Keratinocyte (primary cell): ENCODE measurements at regions not wholly inside any gene's neighbourhood (a gene's known extent, or its start where the extent isn't known, plus 50 kb on each side); places are given as distances from the start of the nearest gene placed in this dataset.

Experiments used
- DNase-seq: peaks from one replicate; pipeline ENCODE4 v3.0.0-alpha.2; 2011; ENCODE audit warnings: low read depth, missing footprints, low spot score
- FAIRE-seq: peaks from 2 replicates; lab custom pipeline; 2011; peaks lifted over from hg19 to GRCh38; lab: Jason Lieb, UNC
- H2AFZ ChIP-seq: 2 replicates; pipeline ENCODE4 v1.6.0; 2012; ENCODE audit warnings: low read length, control low read depth, inconsistent platforms; ENCODE audit not compliant: control insufficient read depth
- H3K27ac ChIP-seq: 2 replicates; pipeline ENCODE4 v1.5.1; 2011; ENCODE audit warnings: low read length; ENCODE audit not compliant: control insufficient read depth, insufficient read depth
- H3K27me3 ChIP-seq: 3 replicates; pipeline ENCODE4 v1.6.0; 2011; ENCODE audit warnings: low read length; ENCODE audit not compliant: control insufficient read depth, insufficient read depth; ENCODE audit errors: extremely low read depth
- H3K36me3 ChIP-seq, 2 experiments: 2 replicates in 1 of 2; 3 replicates in 1 of 2; pipeline ENCODE4 v1.5.1; 2011; ENCODE audit warnings: low read length in 2 of 2, mild to moderate bottlenecking in 1 of 2; ENCODE audit not compliant: control insufficient read depth in 2 of 2, insufficient read depth in 2 of 2; ENCODE audit errors: extremely low read depth in 1 of 2
- H3K4me1 ChIP-seq: 3 replicates; pipeline ENCODE4 v1.5.1; 2011; ENCODE audit warnings: low read length; ENCODE audit not compliant: control insufficient read depth, insufficient read depth; ENCODE audit errors: extremely low read depth
- H3K4me2 ChIP-seq: 3 replicates; pipeline ENCODE4 v1.6.0; 2011; ENCODE audit warnings: low read depth, low read length; ENCODE audit not compliant: control insufficient read depth, insufficient read depth; ENCODE audit errors: extremely low read depth
- H3K4me3 ChIP-seq, 3 experiments: fragments of 200-600 bp in 1 of 3; sonication (generic) in 1 of 3; 2 replicates in 2 of 3; 3 replicates in 1 of 3; pipeline ENCODE4 v1.5.1; 2011 to 2016; ENCODE audit warnings: low read length in 3 of 3, mild to moderate bottlenecking in 3 of 3, control low read depth in 2 of 3, inconsistent platforms in 1 of 3, low read depth in 1 of 3, mixed read lengths in 1 of 3, mixed run types in 1 of 3, moderate library complexity in 1 of 3; ENCODE audit not compliant: control insufficient read depth in 2 of 3, insufficient read depth in 2 of 3; ENCODE audit errors: extremely low read depth in 1 of 3
- H3K79me2 ChIP-seq: 2 replicates; pipeline ENCODE4 v1.6.0; 2012; ENCODE audit warnings: low read length; ENCODE audit not compliant: control insufficient read depth, insufficient read depth
- H3K9ac ChIP-seq: 3 replicates; pipeline ENCODE4 v1.6.0; 2011; ENCODE audit warnings: low read length; ENCODE audit not compliant: control insufficient read depth, insufficient read depth; ENCODE audit errors: extremely low read depth
- H3K9me1 ChIP-seq: 3 replicates; pipeline ENCODE4 v1.6.0; 2011; ENCODE audit warnings: low read length; ENCODE audit not compliant: control insufficient read depth, insufficient read depth; ENCODE audit errors: extremely low read depth
- H3K9me3 ChIP-seq: 2 replicates; pipeline ENCODE4 v1.5.1; 2012; ENCODE audit warnings: low read depth, low read length; ENCODE audit not compliant: control insufficient read depth
- H4K20me1 ChIP-seq: 3 replicates; pipeline ENCODE4 v1.6.0; 2011; ENCODE audit warnings: low read length; ENCODE audit not compliant: control insufficient read depth, insufficient read depth; ENCODE audit errors: extremely low read depth
- EZH2 ChIP-seq: IDR thresholded peaks from one replicate; pipeline ENCODE4 v1.6.1; 2012; ENCODE audit warnings: inconsistent platforms, mild to moderate bottlenecking, low read length, moderate library complexity
- dilution Hi-C: fragments of 300-500 bp; cut with MboI; formaldehyde crosslinking; loops from one replicate; pipeline ENCODE4 v1.7.0; 2020; ENCODE audit warnings: low sequenced_read_pairs; ENCODE audit not compliant: extremely low pct_ligation_motif_present
- TF ChIP-seq, protein P1 (sequence below), 3 experiments: IDR thresholded peaks in 1 of 3; conservative IDR thresholded peaks in 1 of 3; optimal IDR thresholded peaks in 1 of 3; 2 replicates in 2 of 3; 3 replicates in 1 of 3; pipeline versions ENCODE3 to v1.5.1; 2011; ENCODE audit warnings: low read length in 3 of 3, mild to moderate bottlenecking in 3 of 3, moderate library complexity in 2 of 3, control low read depth in 1 of 3, inconsistent platforms in 1 of 3; ENCODE audit not compliant: insufficient read depth in 2 of 3; ENCODE audit errors: extremely low read depth in 1 of 3

DNA sequence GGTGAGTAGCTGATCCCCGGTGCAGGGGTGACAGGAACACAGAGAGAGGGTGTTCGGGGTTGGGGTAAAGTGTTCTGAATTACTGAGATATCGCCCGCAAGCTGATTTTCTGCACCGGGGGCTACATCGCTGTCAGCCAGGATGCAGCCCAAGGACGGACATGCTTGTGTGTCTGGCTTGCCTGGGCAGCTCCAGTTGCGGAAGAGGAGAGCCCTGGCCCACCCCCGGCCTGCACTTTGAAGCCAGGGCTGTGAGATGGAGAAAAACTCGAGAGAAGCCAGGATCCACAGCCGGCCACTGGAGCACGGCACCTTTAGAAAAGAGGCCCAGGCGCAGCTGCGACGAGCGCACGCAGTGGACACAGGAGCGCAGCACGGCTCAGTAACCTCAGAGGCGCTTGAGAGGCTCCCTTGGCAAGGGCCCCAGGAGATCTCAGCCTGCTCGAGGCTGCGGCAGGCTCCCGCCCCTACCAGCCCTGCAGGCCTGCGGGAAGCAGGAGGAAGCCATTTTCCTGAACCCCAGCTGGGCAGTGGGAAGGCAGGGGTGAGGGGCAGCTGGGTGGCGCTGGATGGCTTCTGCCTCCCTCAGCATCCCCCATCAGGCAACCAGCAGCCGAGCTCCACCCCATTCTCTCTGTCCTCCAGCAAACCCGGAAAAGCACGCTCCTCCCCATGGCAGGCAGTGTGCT, 59.2 kb downstream of the C9orf50 start:
- Histone ChIP-seq H3K79me2 (no peaks in the 10 kb centered on the region), H3K9ac (no peak overlapping the region), H3K9me1 (no peaks in the 10 kb centered on the region), H3K36me3 (no peaks in the 10 kb centered on the region), H3K27ac (no peak overlapping the region), H3K9me3 (no peaks in the 10 kb centered on the region), H2AFZ (peak overlapping the region; percentile 14), H4K20me1 (no peaks in the 10 kb centered on the region), H3K4me2 (no peak overlapping the region), H3K4me3 (no peak overlapping the region), H3K4me1 (no peaks in the 10 kb centered on the region), H3K27me3 (no peaks in the 10 kb centered on the region)
- dilution Hi-C loops = no loop called here
- TF ChIP-seq, protein P1, sequence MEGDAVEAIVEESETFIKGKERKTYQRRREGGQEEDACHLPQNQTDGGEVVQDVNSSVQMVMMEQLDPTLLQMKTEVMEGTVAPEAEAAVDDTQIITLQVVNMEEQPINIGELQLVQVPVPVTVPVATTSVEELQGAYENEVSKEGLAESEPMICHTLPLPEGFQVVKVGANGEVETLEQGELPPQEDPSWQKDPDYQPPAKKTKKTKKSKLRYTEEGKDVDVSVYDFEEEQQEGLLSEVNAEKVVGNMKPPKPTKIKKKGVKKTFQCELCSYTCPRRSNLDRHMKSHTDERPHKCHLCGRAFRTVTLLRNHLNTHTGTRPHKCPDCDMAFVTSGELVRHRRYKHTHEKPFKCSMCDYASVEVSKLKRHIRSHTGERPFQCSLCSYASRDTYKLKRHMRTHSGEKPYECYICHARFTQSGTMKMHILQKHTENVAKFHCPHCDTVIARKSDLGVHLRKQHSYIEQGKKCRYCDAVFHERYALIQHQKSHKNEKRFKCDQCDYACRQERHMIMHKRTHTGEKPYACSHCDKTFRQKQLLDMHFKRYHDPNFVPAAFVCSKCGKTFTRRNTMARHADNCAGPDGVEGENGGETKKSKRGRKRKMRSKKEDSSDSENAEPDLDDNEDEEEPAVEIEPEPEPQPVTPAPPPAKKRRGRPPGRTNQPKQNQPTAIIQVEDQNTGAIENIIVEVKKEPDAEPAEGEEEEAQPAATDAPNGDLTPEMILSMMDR (optimal IDR thresholded peaks at IDR 0.05 in 1 of 3, IDR thresholded peaks at IDR 0.05 in 1 of 3, conservative IDR thresholded peaks at IDR 0.05 in 1 of 3; ENCODE audit: extremely low read depth in 1 of 3, insufficient read depth in 2 of 3, low read length in 3 of 3) = no peak
- no peak for TF ChIP-seq EZH2
- DNase-seq (no peak), FAIRE-seq (no peak)

DNA sequence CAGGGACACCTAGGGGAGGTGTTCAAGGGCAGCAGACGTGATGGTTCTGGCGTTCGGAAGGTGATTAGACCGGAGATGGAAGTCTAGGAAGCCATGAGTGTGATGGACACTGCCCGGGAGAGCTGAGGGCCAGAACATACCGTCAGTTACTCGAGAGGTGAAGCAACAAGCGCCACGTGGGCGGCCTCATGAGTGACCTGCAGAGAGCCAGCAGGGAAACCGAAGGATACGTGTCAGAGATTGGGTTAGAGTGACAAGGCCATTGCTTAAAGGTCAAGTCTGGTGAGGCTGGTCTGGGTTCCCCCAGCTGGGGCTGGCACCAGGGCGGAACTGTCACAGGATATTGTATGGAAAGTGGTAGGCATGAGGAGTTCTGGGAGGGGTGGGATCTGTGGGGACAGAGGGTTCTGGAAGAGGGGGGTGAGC, 60.0 kb downstream of the C9orf50 start:
- no peak overlapping the region for H2AFZ ChIP-seq
- no peak overlapping the region for H3K4me2 ChIP-seq
- FAIRE-seq = no peak
- H3K79me2 ChIP-seq = no peaks in the 10 kb centered on the region
- no peak overlapping the region for H3K27ac ChIP-seq
- H3K27me3 ChIP-seq = no peaks in the 10 kb centered on the region
- H3K4me1 ChIP-seq = no peaks in the 10 kb centered on the region
- no peak for TF ChIP-seq EZH2
- TF ChIP-seq, protein P1 (optimal IDR thresholded peaks at IDR 0.05 in 1 of 3, IDR thresholded peaks at IDR 0.05 in 1 of 3, conservative IDR thresholded peaks at IDR 0.05 in 1 of 3; ENCODE audit: extremely low read depth in 1 of 3, insufficient read depth in 2 of 3, low read length in 3 of 3) = no peak
- H4K20me1 ChIP-seq = no peaks in the 10 kb centered on the region
- no peak overlapping the region for H3K9ac ChIP-seq
- dilution Hi-C loops = no loop called here
- no peak for DNase-seq
- H3K9me1 ChIP-seq = no peaks in the 10 kb centered on the region
- no peak overlapping the region for H3K4me3 ChIP-seq
- H3K9me3 ChIP-seq = no peaks in the 10 kb centered on the region
- H3K36me3 ChIP-seq = no peaks in the 10 kb centered on the region
